HEK293T (cell line): ENCODE measurements at regions not wholly inside any gene's neighbourhood (a gene's known extent, or its start where the extent isn't known, plus 50 kb on each side); places are given as distances from the start of the nearest gene placed in this dataset.
"Not testable (repeated sequence)": the region's sequence is repeated elsewhere in the genome, so short reads cannot be mapped to it uniquely, and the experiment has no call there.

ENCODE experiments used
- ARNT ChIP-seq: fragments of 450-650 bp; IDR thresholded peaks from 2 replicates; pipeline ENCODE4 v1.6.1; 2017; ENCODE audit warnings: mild to moderate bottlenecking
- BHLHE40 ChIP-seq: fragments of 450-650 bp; IDR thresholded peaks from 2 replicates; pipeline ENCODE4 v1.6.1; 2016; ENCODE audit warnings: mild to moderate bottlenecking, moderate library complexity, borderline replicate concordance
- FOXA1 ChIP-seq: fragments of 450-650 bp; IDR thresholded peaks from 2 replicates; pipeline ENCODE4 v1.6.1; 2016; ENCODE audit warnings: mild to moderate bottlenecking
- FOXK2 ChIP-seq: fragments of 450-650 bp; IDR thresholded peaks from 2 replicates; pipeline ENCODE4 v1.6.1; 2016; ENCODE audit warnings: mild to moderate bottlenecking
- FOXM1 ChIP-seq: fragments of 450-650 bp; IDR thresholded peaks from 2 replicates; pipeline ENCODE4 v1.6.1; 2017; ENCODE audit warnings: mild to moderate bottlenecking, borderline replicate concordance
- HDGF ChIP-seq: fragments of 450-650 bp; IDR thresholded peaks from 2 replicates; pipeline ENCODE4 v1.6.1; 2017; ENCODE audit warnings: antibody characterized with exemption, borderline replicate concordance
- NFRKB ChIP-seq: fragments of 450-650 bp; IDR thresholded peaks from 2 replicates; pipeline ENCODE4 v1.6.1; 2016; ENCODE audit warnings: mild to moderate bottlenecking, moderate library complexity
- SP1 ChIP-seq: fragments of 450-650 bp; IDR thresholded peaks from 2 replicates; pipeline ENCODE4 v1.6.1; 2017
- SUZ12 ChIP-seq: fragments of 450-650 bp; IDR thresholded peaks from 2 replicates; pipeline ENCODE4 v1.6.1; 2016; ENCODE audit warnings: mild to moderate bottlenecking
- ZNF384 ChIP-seq: fragments of 450-650 bp; IDR thresholded peaks from 2 replicates; pipeline ENCODE4 v1.6.1; 2016
- TF ChIP-seq, protein P1 (sequence below): fragments of 450-650 bp; IDR thresholded peaks from 2 replicates; pipeline ENCODE4 v1.6.1; 2016

DNA sequence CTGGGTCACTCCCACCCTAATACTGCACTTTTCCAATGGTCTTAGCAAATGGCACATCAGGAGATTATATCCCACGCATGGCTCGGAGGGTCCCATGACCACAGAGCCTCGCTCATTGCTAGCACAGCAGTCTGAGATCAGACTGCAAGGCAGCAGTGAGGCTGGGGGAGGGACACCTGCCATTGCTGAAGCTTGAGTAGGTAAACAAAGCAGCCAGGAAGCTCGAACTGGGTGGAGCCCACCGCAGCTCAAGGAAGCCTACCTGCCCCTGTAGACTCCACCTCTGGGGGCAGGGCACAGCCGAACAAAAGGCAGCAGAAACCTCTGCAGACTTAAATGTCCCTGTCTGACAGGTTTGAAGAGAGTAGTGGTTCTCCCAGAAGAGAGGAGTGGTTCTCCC is 599.0 kb upstream of the GRIN3A start:
- TF ChIP-seq ZNF384, HDGF, FOXK2, BHLHE40, SUZ12, SP1, NFRKB, FOXA1, FOXM1, ARNT: not testable (repeated sequence)
- TF ChIP-seq, protein P1, sequence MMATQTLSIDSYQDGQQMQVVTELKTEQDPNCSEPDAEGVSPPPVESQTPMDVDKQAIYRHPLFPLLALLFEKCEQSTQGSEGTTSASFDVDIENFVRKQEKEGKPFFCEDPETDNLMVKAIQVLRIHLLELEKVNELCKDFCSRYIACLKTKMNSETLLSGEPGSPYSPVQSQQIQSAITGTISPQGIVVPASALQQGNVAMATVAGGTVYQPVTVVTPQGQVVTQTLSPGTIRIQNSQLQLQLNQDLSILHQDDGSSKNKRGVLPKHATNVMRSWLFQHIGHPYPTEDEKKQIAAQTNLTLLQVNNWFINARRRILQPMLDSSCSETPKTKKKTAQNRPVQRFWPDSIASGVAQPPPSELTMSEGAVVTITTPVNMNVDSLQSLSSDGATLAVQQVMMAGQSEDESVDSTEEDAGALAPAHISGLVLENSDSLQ = not testable (repeated sequence)
